Right cardiac atrium (tissue), 5 donors: ENCODE measurements at regions not wholly inside any gene's neighbourhood (a gene's known extent, or its start where the extent isn't known, plus 50 kb on each side); places are given as distances from the start of the nearest gene placed in this dataset.

ENCODE experiments used
- ATAC-seq, 2 donors: fragments of 200-7000 bp; cut with Tn5 transposase; one replicate each; pipeline versions ENCODE4 v1.8.0 to v1.9.1; 2020; ENCODE audit warnings: moderate library complexity in 2 of 2, mild to moderate bottlenecking in 1 of 2
- DNase-seq, 3 donors: peaks; one replicate each; pipeline ENCODE4 v3.0.0-alpha.2; 2020
- H3K27ac ChIP-seq: one replicate; pipeline ENCODE4 v1.5.1; 2013; ENCODE audit warnings: mild to moderate bottlenecking, low read length, control low read depth, moderate library complexity
- H3K27me3 ChIP-seq: one replicate; pipeline ENCODE4 v1.6.1; 2013; ENCODE audit not compliant: control insufficient read depth, insufficient read depth
- H3K4me1 ChIP-seq: one replicate; pipeline ENCODE4 v1.6.1; 2013; ENCODE audit warnings: low read length; ENCODE audit not compliant: control insufficient read depth, insufficient read depth
- H3K4me3 ChIP-seq: one replicate; pipeline ENCODE4 v1.5.1; 2013; ENCODE audit warnings: low read length, control low read depth
- H3K9me3 ChIP-seq: one replicate; pipeline ENCODE4 v1.6.1; 2013; ENCODE audit warnings: low read length; ENCODE audit not compliant: control insufficient read depth
- WGBS: extraction: QIAGEN DNeasy Blood & Tissue Kit; methylation state at CpG from one replicate; pipeline ENCODE4 v1.1.7; 2013; 5-methylcytosine and 5-hydroxymethylcytosine counted together
- intact Hi-C, 4 donors: fragments of 100-400 bp; cut with DNase I; formaldehyde crosslinking; loops; one replicate each; pipeline versions ENCODE4 v1.11.0 to v1.14.0; 2022 to 2023
- donor health status: healthy with polysubstance abuse.
- donor health status: DM: no; HTN: yes; CAD: no.
- donor health status: DM: no; HTN: no; CAD: no.
- donor health status: DM: no; HTN: yes; CAD: no; lungs with severe emphysema.
- donor health status: DM: yes; HTN: yes; CAD: no.

GRCh38 chr16:73853968-73854367, 442.6 kb upstream of the PSMD7 start:
- Histone ChIP-seq H3K9me3 (no peaks in the 10 kb centered on the region), H3K27ac (no peak overlapping the region), H3K4me3 (no peak overlapping the region), H3K4me1 (no peaks in the 10 kb centered on the region), H3K27me3 (no peaks in the 10 kb centered on the region)
- intact Hi-C loops = no loop called here
- ATAC-seq = no peak
- DNase-seq = no peak
- WGBS = 93% methylated on average over 5 of the region's 5 CpGs

GRCh38 chr16:73852561-73852960, 444.1 kb upstream of the PSMD7 start:
- Histone ChIP-seq H3K9me3 (no peaks in the 10 kb centered on the region), H3K4me3 (no peak overlapping the region), H3K27ac (no peak overlapping the region), H3K4me1 (no peaks in the 10 kb centered on the region), H3K27me3 (no peaks in the 10 kb centered on the region)
- ATAC-seq (no peak), DNase-seq (no peak)
- 77% methylated on average over 1 of the region's 1 CpG for WGBS
- intact Hi-C loops = no loop called here

GRCh38 chr16:73848993-73849392, 447.6 kb upstream of the PSMD7 start:
- ATAC-seq (no peak), DNase-seq (no peak)
- H3K9me3 ChIP-seq = no peaks in the 10 kb centered on the region
- intact Hi-C loops = no loop called here
- H3K27me3 ChIP-seq = no peaks in the 10 kb centered on the region
- H3K4me3 ChIP-seq = no peak overlapping the region
- H3K4me1 ChIP-seq = no peaks in the 10 kb centered on the region
- H3K27ac ChIP-seq = no peak overlapping the region
- WGBS = 77% methylated on average over 4 of the region's 4 CpGs

DNA sequence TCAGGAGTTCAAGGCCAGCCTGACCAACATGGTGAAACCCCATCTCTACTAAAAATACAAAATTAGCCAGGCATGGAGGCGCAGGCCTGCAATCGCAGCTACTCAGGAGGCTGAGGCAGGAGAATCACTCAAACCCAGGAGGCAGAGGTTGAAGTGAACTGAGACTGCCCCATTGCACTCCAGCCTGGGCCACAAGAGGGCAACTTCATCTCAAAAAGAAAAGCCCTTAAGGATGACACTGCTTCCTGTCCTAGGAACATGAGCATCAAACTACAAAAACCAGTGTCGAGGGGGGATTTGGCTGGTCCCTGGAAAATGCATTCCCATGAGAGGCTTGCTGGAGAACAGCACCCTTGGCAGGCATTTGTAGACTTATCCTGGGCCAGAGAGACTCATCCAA, 449.5 kb upstream of the PSMD7 start:
- DNase-seq (no peak), ATAC-seq (no peak)
- Histone ChIP-seq H3K27me3 (no peaks in the 10 kb centered on the region), H3K9me3 (no peaks in the 10 kb centered on the region), H3K4me1 (no peaks in the 10 kb centered on the region), H3K4me3 (no peak overlapping the region), H3K27ac (no peak overlapping the region)
- 83% methylated on average over 3 of the region's 3 CpGs for WGBS
- intact Hi-C loops = no loop called here

DNA sequence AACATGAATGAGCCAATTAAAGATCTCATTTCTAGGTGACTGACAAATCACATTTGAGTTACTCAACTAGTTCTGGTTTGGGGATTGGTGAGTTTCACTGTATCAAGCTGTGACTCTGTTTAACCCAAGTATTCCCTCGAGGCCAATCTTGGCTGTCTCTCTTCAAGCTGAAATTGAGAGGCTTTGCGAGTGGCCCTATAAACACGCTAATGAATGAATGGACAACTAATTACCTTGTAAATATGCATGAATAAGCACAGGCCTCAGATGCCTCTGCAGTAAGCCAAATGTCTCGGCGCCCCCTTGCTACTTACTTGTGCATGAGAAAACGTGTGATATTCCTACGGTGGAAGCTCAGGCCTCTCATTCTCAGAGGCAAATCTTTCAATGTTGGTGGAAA, 450.3 kb upstream of the PSMD7 start:
- no peaks in the 10 kb centered on the region for H3K9me3 ChIP-seq
- H3K27ac ChIP-seq = no peak overlapping the region
- no peaks in the 10 kb centered on the region for H3K27me3 ChIP-seq
- peak in 2 of 3 donors; percentile 11 to 51 for DNase-seq
- intact Hi-C loops = no loop called here
- H3K4me3 ChIP-seq = no peak overlapping the region
- ATAC-seq = peak in 1 of 2 donors; percentile 14
- no peaks in the 10 kb centered on the region for H3K4me1 ChIP-seq
- 60% methylated on average over 7 of the region's 7 CpGs for WGBS

DNA sequence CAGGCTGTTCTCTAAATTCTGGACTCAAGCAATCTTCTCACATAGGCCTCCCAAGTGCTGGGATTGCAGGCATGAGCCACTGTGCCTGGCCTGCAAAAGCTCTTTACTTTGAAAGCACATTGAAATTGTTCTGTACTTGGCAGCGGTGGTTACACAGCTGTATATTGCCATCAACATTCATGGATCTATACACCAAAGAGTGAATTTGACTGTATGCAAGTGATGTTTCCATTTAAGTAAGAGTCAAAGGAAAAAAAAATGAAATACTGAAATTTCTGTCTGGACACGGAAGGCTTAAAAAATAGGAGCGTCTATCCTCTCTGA, 450.6 kb upstream of the PSMD7 start:
- intact Hi-C loops = no loop called here
- Histone ChIP-seq H3K27ac (no peak overlapping the region), H3K27me3 (no peaks in the 10 kb centered on the region), H3K9me3 (no peaks in the 10 kb centered on the region), H3K4me1 (no peaks in the 10 kb centered on the region), H3K4me3 (no peak overlapping the region)
- DNase-seq = no peak
- ATAC-seq = no peak
- WGBS = 85% methylated on average over 3 of the region's 3 CpGs

DNA sequence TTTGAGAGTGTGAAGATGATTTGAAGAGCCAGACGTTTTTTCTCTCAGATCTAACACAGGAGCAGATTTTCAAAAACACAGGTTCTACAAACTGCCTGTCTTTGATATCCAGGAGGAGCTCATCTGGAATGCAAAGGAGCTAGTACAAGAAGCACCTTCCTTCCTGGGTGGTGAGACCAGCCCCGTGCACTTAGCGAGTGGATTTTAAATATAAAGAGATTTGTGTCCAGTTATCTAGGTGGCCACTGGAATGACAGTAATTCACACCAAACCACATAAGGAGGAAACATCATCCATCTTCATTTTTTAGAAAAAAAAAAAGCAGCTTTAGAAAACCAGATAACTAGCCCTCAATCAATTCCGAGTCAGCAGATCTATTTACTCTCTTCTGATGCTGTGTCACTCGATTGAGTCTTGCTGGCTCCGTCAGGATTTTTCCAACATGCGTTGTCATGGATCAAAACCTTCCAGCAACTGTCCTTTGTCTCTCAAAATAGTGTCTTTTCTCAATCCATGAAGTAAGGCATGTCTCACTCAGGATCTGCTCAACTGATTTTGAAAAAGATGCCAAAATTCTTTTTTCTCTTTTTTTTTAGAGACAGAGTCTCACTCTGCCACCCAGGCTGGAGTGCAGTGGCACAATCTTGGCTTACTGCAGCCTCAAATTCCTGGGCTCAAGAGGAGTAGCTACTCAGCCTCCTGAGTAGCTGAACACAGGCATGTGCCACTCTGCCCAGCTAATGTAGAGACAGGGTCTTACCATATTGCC, 451.2 kb upstream of the PSMD7 start:
- ATAC-seq = no peak
- Histone ChIP-seq H3K27me3 (no peaks in the 10 kb centered on the region), H3K4me1 (no peaks in the 10 kb centered on the region), H3K4me3 (no peak overlapping the region), H3K27ac (no peak overlapping the region), H3K9me3 (no peaks in the 10 kb centered on the region)
- WGBS = 63% methylated on average over 7 of the region's 7 CpGs
- DNase-seq = no peak
- intact Hi-C loops = no loop called here

DNA sequence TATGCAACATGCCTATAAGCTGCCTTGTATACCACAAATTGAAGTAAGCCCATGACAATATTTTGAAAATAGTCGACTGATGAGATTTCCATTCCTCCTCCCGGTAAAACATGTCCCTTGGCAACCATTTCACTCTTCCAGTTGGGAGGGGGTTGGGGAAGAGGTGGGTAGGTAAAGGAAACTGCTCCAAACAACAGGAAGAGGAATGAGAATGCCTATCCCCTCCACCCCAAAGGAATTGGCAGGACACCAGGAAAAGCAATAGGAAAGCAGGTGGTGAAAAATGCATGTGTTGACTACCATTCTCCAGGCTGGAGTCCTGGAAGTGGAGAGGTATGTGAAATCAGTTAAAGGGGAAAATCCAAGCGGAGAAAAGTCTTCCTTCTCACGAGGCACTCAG, 455.9 kb upstream of the PSMD7 start:
- H3K4me1 ChIP-seq = no peaks in the 10 kb centered on the region
- no peak for ATAC-seq
- no peak overlapping the region for H3K27ac ChIP-seq
- no peak overlapping the region for H3K4me3 ChIP-seq
- H3K9me3 ChIP-seq = no peaks in the 10 kb centered on the region
- intact Hi-C loops = no loop called here
- no peaks in the 10 kb centered on the region for H3K27me3 ChIP-seq
- WGBS = 55% methylated on average over 4 of the region's 4 CpGs
- no peak for DNase-seq

DNA sequence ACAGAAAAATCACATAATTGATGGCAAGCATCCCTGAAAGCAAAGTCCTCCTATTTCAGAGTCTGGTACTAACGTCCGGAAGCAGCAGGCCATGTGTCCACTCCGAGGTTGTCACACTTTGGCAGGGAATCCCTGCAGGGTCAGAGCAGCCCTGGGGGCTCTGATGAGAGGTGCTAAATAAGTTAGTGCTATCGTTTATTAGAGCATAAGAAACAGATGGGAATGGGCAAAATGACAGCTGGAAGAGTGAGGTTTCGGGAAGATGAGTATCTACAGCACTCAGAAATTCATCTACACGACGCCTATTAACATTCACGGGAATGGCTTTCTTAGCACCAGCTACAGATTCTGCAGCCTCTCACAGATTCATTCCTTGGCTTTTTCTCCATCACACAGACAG, 465.4 kb upstream of the PSMD7 start:
- DNase-seq (no peak), ATAC-seq (no peak)
- no peaks in the 10 kb centered on the region for H3K9me3 ChIP-seq
- no peak overlapping the region for H3K4me3 ChIP-seq
- intact Hi-C loops = no loop called here
- H3K4me1 ChIP-seq = no peaks in the 10 kb centered on the region
- 72% methylated on average over 8 of the region's 8 CpGs for WGBS
- no peak overlapping the region for H3K27ac ChIP-seq
- no peaks in the 10 kb centered on the region for H3K27me3 ChIP-seq

GRCh38 chr16:73823205-73823849, 473.3 kb upstream of the PSMD7 start:
- H3K4me3 ChIP-seq = no peak overlapping the region
- H3K27me3 ChIP-seq = no peaks in the 10 kb centered on the region
- H3K4me1 ChIP-seq = no peaks in the 10 kb centered on the region
- peaks cover 2% of the 10 kb centered on the region for H3K9me3 ChIP-seq
- ATAC-seq (no peak), DNase-seq (no peak)
- intact Hi-C loops = no loop called here
- H3K27ac ChIP-seq = no peak overlapping the region
- 91% methylated on average over 7 of the region's 7 CpGs for WGBS

- intact Hi-C loops = no loop called here
- no peaks in the 10 kb centered on the region for H3K4me1 ChIP-seq
- DNase-seq (no peak), ATAC-seq (no peak)
- no peaks in the 10 kb centered on the region for H3K27me3 ChIP-seq
- H3K4me3 ChIP-seq = no peak overlapping the region
- 83% methylated on average over 13 of the region's 13 CpGs for WGBS
- no peak overlapping the region for H3K27ac ChIP-seq
- peaks cover 2% of the 10 kb centered on the region for H3K9me3 ChIP-seq
Measured at GRCh38 chr16:73817526-73818324, 478.9 kb upstream of the PSMD7 start.
